Astrocyte of the cerebellum (primary cell): ENCODE measurements at regions not wholly inside any gene's neighbourhood (a gene's known extent, or its start where the extent isn't known, plus 50 kb on each side); places are given as distances from the start of the nearest gene placed in this dataset.
"Not testable (repeated sequence)": the region's sequence is repeated elsewhere in the genome, so short reads cannot be mapped to it uniquely, and the experiment has no call there.

ENCODE experiments used
- DNase-seq: peaks from one replicate; pipeline ENCODE4 v3.0.0-alpha.2; 2011; ENCODE audit warnings: low read depth
- H3K4me3 ChIP-seq: 2 replicates; pipeline ENCODE4 v1.5.1; 2011; ENCODE audit warnings: mild to moderate bottlenecking, low read depth, low read length, moderate library complexity
- CTCF ChIP-seq: IDR thresholded peaks from 2 replicates; pipeline ENCODE4 v1.5.1; 2012; ENCODE audit warnings: low read length, low read depth, moderate library complexity, mild to moderate bottlenecking; ENCODE audit errors: missing control alignments
- in situ Hi-C: cut with HindIII; loops from 2 replicates; pipeline ENCODE4 v1.10.0; 2017; ENCODE audit warnings: low sequenced_read_pairs

GRCh38 chr12:126432780-126433179, 1367.5 kb downstream of the AACS start:
- in situ Hi-C loops = no loop called here
- DNase-seq = no peak
- H3K4me3 ChIP-seq = no peak overlapping the region
- no peak for TF ChIP-seq CTCF

GRCh38 chr12:126434412-126434985, 1369.3 kb downstream of the AACS start:
- no peak for DNase-seq
- in situ Hi-C loops = no loop called here
- H3K4me3 ChIP-seq = no peak overlapping the region
- no peak for TF ChIP-seq CTCF

GRCh38 chr12:126436041-126436440, 1370.8 kb downstream of the AACS start:
- DNase-seq = no peak
- TF ChIP-seq CTCF = no peak
- in situ Hi-C loops = no loop called here
- no peak overlapping the region for H3K4me3 ChIP-seq

GRCh38 chr12:126437934-126438333, 1372.7 kb downstream of the AACS start:
- in situ Hi-C loops = no loop called here
- H3K4me3 ChIP-seq = no peak overlapping the region
- DNase-seq = no peak
- no peak for TF ChIP-seq CTCF

GRCh38 chr12:126443977-126444376, 1378.7 kb downstream of the AACS start:
- in situ Hi-C loops = no loop called here
- H3K4me3 ChIP-seq = no peak overlapping the region
- DNase-seq = no peak
- TF ChIP-seq CTCF = no peak

- no peak for TF ChIP-seq CTCF
- no peak for DNase-seq
- H3K4me3 ChIP-seq = no peak overlapping the region
- in situ Hi-C loops = no loop called here
These were observed 1382.1 kb downstream of the AACS start for GRCh38 chr12:126447346-126447745.

- DNase-seq = no peak
- no peak overlapping the region for H3K4me3 ChIP-seq
- no peak for TF ChIP-seq CTCF
- in situ Hi-C loops = no loop called here
These were observed 1386.6 kb downstream of the AACS start for GRCh38 chr12:126451809-126452208.

GRCh38 chr12:126452686-126453085, 1387.5 kb downstream of the AACS start:
- DNase-seq, H3K4me3 ChIP-seq, in situ Hi-C loops: not testable (repeated sequence)
